ENCODE measurements at regions not wholly inside any gene's neighbourhood (a gene's known extent, or its start where the extent isn't known, plus 50 kb on each side); places are given as distances from the start of the nearest gene placed in this dataset.

DNA sequence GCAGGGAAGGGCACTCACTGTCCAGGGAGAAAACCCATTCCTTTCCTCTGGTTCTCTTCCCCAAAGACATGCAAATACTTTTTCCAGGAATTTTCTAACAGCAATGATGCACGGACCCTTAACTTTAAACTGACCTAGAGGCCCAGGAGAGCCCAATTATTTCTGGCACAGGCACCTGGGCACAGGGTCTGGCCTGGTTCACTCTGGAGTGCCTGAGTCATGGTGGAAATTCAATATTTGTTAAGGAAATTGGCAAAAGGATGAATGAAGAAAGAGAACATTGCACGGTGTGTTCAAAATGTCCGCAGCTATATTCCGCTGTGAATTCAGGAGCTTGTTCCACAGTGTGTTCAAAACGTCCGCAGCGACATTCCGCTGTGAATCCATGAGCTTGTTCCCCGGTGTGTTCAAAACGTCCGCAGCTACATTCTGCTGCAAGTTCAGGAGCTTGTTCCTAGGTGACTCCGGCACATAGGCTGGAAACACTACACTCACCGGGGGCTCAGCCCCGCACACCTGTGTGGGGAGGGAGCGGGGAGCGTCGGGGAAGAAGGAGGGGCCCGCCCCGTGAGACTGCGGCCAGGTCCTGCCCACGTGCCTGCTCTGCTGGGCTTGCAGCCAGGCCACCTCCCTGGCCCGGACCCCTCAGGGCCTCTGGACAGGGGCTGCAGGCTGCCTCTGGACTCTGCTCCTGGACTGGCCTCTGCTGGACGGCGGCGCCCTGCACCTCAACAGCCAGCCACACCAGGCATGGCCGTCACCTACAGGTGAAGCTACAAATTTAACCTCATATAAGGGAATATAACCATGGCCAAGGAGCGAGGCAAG, 72.0 kb upstream of the FAM20C start:
- H3K4me3 ChIP-seq (ENCODE audit: low read depth, low read length) = no peak overlapping the region
- ChIA-PET POLR2A (no interaction called here), CTCF (no interaction called here)
- DNase-seq (ENCODE audit: low read depth) = no peak
- no peaks in the 10 kb centered on the region for H3K36me3 ChIP-seq (ENCODE audit: control insufficient read depth, insufficient read depth, low read length)
- TF ChIP-seq, protein P1, sequence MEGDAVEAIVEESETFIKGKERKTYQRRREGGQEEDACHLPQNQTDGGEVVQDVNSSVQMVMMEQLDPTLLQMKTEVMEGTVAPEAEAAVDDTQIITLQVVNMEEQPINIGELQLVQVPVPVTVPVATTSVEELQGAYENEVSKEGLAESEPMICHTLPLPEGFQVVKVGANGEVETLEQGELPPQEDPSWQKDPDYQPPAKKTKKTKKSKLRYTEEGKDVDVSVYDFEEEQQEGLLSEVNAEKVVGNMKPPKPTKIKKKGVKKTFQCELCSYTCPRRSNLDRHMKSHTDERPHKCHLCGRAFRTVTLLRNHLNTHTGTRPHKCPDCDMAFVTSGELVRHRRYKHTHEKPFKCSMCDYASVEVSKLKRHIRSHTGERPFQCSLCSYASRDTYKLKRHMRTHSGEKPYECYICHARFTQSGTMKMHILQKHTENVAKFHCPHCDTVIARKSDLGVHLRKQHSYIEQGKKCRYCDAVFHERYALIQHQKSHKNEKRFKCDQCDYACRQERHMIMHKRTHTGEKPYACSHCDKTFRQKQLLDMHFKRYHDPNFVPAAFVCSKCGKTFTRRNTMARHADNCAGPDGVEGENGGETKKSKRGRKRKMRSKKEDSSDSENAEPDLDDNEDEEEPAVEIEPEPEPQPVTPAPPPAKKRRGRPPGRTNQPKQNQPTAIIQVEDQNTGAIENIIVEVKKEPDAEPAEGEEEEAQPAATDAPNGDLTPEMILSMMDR (IDR thresholded peaks at IDR 0.05; ENCODE audit: insufficient read depth, low read depth, low read length) = no peak
- no peaks in the 10 kb centered on the region; the same call in 1 of the 2 replicates for H3K27me3 ChIP-seq (ENCODE audit: control insufficient read depth, insufficient read depth, low read length)

DNA sequence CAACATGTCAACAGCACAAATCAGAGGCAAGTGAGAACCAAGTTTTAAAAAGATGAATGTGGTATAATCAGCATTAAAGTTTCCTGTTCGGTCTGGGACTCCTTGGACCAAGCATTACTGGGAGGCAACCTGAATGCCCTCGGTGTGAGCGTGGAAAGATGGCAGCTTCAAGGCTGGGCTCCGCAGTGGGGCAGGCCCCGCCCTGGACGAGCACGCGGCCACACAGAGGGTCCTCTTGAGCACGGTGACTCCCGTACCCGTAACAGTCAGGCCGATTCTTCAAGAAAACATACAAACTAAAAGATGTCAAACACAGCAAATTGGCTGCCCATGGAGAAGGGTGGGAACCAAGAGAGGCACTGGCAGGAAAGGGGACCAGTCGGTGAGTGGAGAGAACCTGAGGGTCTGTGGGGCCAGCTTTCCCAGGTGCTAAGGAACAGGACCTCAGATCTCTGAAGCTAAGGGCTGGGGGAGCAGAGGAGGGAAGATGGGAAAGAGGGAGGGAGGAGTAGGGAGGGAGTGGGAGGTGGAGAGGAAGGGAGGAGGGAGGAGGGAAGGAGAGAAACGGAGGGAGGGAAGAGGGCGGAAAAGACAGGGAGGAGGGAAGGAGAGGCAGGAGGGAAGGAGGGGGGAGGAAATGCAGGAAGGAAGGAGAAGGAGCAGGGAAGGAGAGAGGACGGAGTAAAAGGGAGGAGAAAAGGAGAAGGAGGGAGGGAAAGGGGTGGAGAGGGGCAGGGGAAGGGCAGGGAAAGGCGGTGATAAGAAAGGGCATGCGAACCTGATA, 71.2 kb upstream of the FAM20C start:
- ChIA-PET CTCF (no interaction called here), POLR2A (no interaction called here)
- Histone ChIP-seq H3K27me3 (ENCODE audit: control insufficient read depth, insufficient read depth, low read length) (no peaks in the 10 kb centered on the region; the same call in 1 of the 2 replicates), H3K4me3 (ENCODE audit: low read depth, low read length) (no peak overlapping the region), H3K36me3 (ENCODE audit: control insufficient read depth, insufficient read depth, low read length) (no peaks in the 10 kb centered on the region)
- DNase-seq (ENCODE audit: low read depth) = no peak
- TF ChIP-seq, protein P1 (IDR thresholded peaks at IDR 0.05; ENCODE audit: insufficient read depth, low read depth, low read length) = no peak

DNA sequence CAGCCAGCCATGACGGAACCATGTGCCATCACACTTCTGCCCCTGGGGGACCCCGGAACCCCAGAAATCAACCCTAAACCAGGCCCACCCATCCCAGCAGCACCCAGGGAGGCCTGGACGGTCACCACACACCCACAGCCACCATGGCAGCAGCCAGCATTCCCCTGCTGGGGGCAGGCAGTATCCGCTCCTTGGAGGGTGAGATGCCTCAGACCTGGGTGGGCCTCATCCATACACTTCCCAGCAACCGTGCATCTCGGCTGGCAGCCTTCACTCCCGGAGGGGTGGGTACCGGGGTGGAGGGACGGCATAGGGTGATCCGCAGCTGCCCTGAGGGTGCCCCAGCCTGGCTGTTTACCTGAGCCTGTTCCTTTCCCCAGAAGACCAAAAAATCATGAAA, 69.1 kb upstream of the FAM20C start:
- Histone ChIP-seq H3K4me3 (ENCODE audit: low read depth, low read length) (no peak overlapping the region), H3K27me3 (ENCODE audit: control insufficient read depth, insufficient read depth, low read length) (no peaks in the 10 kb centered on the region; the same call in 1 of the 2 replicates), H3K36me3 (ENCODE audit: control insufficient read depth, insufficient read depth, low read length) (no peaks in the 10 kb centered on the region)
- CTCF ChIA-PET = no interaction called here
- no peak for DNase-seq (ENCODE audit: low read depth)
- POLR2A ChIA-PET = no interaction called here
- TF ChIP-seq, protein P1 (IDR thresholded peaks at IDR 0.05; ENCODE audit: insufficient read depth, low read depth, low read length) = no peak

DNA sequence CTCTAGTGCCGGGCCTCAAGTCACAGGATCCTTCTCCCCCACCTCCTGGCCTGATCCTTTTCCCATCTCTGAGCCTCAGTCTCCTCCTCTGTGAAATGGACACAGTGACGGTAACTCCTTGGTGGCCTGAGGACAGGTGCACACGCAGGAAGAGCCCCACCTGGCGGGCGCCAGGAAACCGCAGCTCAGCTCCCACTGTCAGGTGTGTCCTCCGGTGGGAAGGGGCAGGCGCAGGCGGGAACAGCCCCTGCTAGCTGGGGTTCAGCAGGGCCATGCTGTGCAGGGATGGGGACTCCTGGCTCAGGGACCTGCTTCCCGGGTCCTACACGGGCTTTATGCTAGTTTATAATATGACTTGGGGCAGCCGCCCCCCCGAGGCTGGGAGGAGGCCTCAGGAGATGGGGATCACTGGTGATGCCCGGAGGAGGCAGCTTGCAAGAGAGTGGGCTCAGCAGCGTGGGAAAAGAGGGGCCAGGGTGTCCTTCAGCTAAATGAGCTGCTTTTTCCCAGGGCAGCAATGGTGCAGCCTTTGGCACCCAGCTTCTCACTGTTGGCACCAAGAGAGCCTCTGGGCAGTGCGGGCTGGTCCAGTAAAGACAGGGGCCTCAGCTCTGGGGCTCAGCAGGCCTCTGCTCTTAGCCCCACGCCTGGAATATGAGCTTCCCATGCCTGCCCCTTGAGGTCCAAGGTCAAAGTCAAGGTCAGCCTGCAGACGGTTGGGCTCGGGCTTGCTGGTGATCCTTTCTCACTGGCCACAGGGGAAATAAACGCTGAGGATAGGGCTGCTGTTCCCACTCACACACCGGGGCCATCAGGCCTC, 68.0 kb upstream of the FAM20C start:
- DNase-seq (ENCODE audit: low read depth) = no peak
- H3K36me3 ChIP-seq (ENCODE audit: control insufficient read depth, insufficient read depth, low read length) = no peaks in the 10 kb centered on the region
- TF ChIP-seq, protein P1 (IDR thresholded peaks at IDR 0.05; ENCODE audit: insufficient read depth, low read depth, low read length) = no peak
- CTCF ChIA-PET = interaction anchor here (0.7 to 1.2 kb wide), 3 partner anchors 8 to 60 kb away, joined by 3 read pairs; no protein-coding TSS in a partner anchor
- POLR2A ChIA-PET = no interaction called here
- no peaks in the 10 kb centered on the region; the same call in 1 of the 2 replicates for H3K27me3 ChIP-seq (ENCODE audit: control insufficient read depth, insufficient read depth, low read length)
- no peak overlapping the region for H3K4me3 ChIP-seq (ENCODE audit: low read depth, low read length)
